Urinary bladder (tissue), 3 donors: ENCODE measurements at regions not wholly inside any gene's neighbourhood (a gene's known extent, or its start where the extent isn't known, plus 50 kb on each side); places are given as distances from the start of the nearest gene placed in this dataset.

Source experiments
- DNase-seq: peaks from one replicate; pipeline ENCODE4 v3.0.0-alpha.2; 2015; ENCODE audit errors: extremely low spot score
- H3K27ac ChIP-seq: one replicate; pipeline ENCODE4 v1.5.1; 2013; ENCODE audit warnings: low read depth, mild to moderate bottlenecking, moderate library complexity
- H3K36me3 ChIP-seq: one replicate; pipeline ENCODE4 v1.6.1; 2013; ENCODE audit warnings: mild to moderate bottlenecking, moderate library complexity; ENCODE audit not compliant: insufficient read depth
- H3K4me1 ChIP-seq: one replicate; pipeline ENCODE4 v1.6.1; 2013; ENCODE audit warnings: mild to moderate bottlenecking, moderate library complexity; ENCODE audit not compliant: insufficient read depth
- H3K4me3 ChIP-seq: one replicate; pipeline ENCODE4 v1.5.1; 2013; ENCODE audit warnings: low read depth, low read length
- WGBS: extraction: QIAGEN DNeasy Blood & Tissue Kit; methylation state at CpG from one replicate; pipeline ENCODE4 v1.1.7; 2013; 5-methylcytosine and 5-hydroxymethylcytosine counted together
- donor health status: healthy with polysubstance abuse.
- donor health status: healthy.

- Histone ChIP-seq H3K4me3 (no peak overlapping the region), H3K4me1 (no peaks in the 10 kb centered on the region), H3K27ac (no peak overlapping the region), H3K36me3 (no peaks in the 10 kb centered on the region)
- WGBS: 55% methylated on average over 3 of the region's 3 CpGs
- no peak for DNase-seq
Observed at GRCh38 chr5:88509403-88509802, 240.8 kb upstream of the TMEM161B start.

- Histone ChIP-seq H3K4me1 (no peaks in the 10 kb centered on the region), H3K27ac (no peak overlapping the region), H3K36me3 (no peaks in the 10 kb centered on the region), H3K4me3 (no peak overlapping the region)
- no peak for DNase-seq
- 74% methylated on average over 4 of the region's 4 CpGs for WGBS
Observed at GRCh38 chr5:88507261-88507660, 238.6 kb upstream of the TMEM161B start.

DNA sequence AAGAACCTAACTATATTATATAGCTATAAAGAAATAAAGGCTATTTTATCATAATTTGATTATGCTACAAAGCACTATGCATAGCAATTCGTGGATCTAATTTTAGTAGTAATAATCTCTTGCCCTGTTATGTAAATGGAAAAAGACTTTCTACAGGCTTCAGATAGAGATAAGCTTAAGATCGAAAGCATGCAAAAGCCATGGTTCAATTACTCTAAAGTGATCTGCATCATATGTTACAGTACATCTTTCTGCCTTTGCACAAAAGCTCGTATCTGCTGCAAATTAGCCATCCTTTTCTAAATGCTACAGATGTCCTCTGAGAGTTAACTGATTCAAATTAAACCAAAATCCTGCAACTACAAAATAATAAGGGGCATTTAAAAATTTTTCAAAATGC is 234.8 kb upstream of the TMEM161B start:
- Histone ChIP-seq H3K4me1 (no peaks in the 10 kb centered on the region), H3K27ac (no peak overlapping the region), H3K4me3 (no peak overlapping the region), H3K36me3 (no peaks in the 10 kb centered on the region)
- 34% methylated on average over 3 of the region's 3 CpGs for WGBS
- no peak for DNase-seq

DNA sequence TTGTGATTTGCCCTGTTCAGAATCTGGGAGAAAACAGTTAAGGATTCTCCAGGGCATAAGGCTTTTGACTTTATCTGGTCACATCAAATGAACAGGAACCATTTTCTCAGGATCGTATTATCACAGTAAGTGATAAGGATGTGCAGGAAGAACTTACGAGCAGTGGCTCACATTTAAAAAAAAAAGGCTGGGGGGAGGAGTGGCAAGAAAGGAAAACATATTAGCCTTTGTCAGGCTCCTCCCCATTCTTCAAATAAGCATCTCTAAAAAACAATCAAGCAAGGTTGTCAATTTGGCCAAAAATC is 234.3 kb upstream of the TMEM161B start:
- Histone ChIP-seq H3K27ac (no peak overlapping the region), H3K4me3 (peak overlapping the region; percentile 66), H3K36me3 (no peaks in the 10 kb centered on the region), H3K4me1 (no peaks in the 10 kb centered on the region)
- 3% methylated on average over 2 of the region's 2 CpGs for WGBS
- DNase-seq: no peak

DNA sequence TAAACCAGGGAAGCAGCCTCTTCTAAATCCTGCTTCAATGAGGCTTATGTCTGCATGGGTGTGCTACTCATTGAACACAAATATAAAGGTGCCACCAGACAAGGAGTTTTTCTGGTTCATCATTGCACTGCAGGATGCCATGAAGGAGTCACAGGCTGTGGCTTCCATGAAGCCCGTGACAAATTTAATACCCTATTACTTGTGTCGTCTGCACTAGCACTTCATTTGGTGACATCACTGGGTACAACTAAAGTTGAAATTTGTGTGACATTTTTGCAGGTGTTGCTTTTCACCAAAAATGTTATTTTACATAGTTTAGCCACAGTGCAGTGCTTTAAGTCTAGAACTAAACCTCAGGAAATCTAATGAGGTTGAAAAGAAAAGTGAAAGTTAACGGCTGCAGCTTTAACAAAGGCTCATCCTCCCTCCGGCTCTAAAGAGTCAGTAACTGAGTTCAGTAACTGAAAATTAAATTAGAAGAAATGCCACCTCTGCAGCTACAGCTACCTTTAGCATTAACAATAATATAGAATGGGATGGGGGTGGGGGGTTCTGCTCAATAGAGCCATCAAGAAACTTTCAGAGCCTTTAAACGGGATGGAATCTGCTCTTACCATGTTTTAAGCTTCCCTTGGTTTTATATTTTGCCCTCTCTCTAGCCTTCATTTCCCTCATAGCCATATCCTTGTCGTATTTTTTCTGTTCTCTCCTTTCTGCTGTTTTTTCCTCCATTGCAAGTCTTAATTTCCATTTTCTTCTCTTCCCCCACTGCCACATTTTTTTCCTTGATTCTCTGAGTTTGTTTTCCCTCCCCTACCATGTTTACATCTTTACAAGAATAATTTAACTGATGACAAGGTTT is 233.8 kb upstream of the TMEM161B start:
- Histone ChIP-seq H3K4me1 (no peaks in the 10 kb centered on the region), H3K4me3 (peak overlapping the region; percentile 66), H3K27ac (peak overlapping the region; percentile 10), H3K36me3 (no peaks in the 10 kb centered on the region)
- no peak for DNase-seq
- WGBS: 15% methylated on average over 6 of the region's 6 CpGs

DNA sequence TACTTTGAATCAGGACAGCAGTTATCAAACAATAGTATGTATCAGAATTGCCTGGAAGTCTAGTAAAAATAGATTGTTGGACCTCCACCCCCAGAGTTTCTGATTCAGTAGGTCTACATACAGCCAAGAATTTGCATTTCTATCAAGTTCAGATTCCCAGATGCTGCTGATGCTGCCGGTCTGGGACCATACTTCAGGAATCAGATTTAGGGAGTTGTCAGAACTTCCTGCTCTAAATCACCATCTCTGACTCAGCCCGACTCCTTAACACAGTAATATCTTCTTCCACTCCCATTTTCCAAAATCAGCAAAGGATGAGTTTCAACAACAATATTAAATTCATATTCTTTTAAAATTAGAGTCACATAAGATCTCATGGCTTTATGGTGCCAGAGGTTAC is 227.2 kb upstream of the TMEM161B start:
- no peak for DNase-seq
- H3K27ac ChIP-seq: no peak overlapping the region
- WGBS: 40% methylated on average over 2 of the region's 2 CpGs
- H3K4me3 ChIP-seq: no peak overlapping the region
- no peaks in the 10 kb centered on the region for H3K36me3 ChIP-seq
- no peaks in the 10 kb centered on the region for H3K4me1 ChIP-seq

DNA sequence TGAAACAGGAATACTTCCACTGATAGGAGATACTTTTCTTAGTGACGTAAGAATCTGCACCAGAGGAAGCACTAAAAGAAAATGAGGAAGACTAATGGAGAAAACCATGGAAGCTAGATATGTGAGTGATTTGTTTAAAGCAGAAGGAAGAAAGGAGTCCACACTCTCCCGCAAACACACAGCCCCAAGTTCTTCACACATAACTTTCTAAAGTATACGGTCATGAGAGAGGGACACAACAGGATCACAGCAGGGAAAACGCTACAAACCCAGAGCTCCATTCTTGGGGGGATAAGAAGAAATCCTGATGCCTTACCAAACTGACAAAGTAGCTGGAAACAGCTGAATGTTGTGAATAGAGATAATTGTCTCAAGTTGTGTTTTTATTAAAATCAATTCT is 222.2 kb upstream of the TMEM161B start:
- no peaks in the 10 kb centered on the region for H3K36me3 ChIP-seq
- DNase-seq: no peak
- no peak overlapping the region for H3K27ac ChIP-seq
- H3K4me1 ChIP-seq: no peaks in the 10 kb centered on the region
- WGBS: 46% methylated on average over 4 of the region's 4 CpGs
- H3K4me3 ChIP-seq: no peak overlapping the region

GRCh38 chr5:88489364-88489763 is 220.7 kb upstream of the TMEM161B start:
- WGBS: 47% methylated on average over 6 of the region's 6 CpGs

DNA sequence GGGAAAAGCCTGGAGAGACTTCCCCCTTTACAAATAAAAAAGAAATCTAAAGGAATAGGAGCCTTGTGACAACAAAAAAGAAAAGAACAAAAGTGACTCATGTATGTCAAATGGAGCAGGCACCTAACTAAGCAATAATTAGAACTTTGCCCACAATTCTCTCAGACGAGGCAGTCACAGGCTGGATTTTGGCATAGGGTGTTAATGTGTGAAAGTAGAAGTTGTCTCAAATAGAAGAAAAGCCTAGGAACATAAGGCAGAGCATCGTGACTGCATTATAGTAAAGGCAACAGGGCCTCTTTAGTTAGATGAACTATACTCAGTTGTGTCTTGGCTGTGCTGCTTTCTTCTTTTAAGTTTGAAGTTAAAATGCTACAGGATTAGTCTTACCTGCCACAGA is 219.9 kb upstream of the TMEM161B start:
- H3K4me3 ChIP-seq: no peak overlapping the region
- no peaks in the 10 kb centered on the region for H3K36me3 ChIP-seq
- no peaks in the 10 kb centered on the region for H3K4me1 ChIP-seq
- H3K27ac ChIP-seq: no peak overlapping the region
- 57% methylated on average over 2 of the region's 2 CpGs for WGBS
- no peak for DNase-seq

More at GRCh38 chr5:88489364-88489763, 220.7 kb upstream of the TMEM161B start:
- Histone ChIP-seq H3K4me3 (no peak overlapping the region), H3K36me3 (no peaks in the 10 kb centered on the region), H3K4me1 (no peaks in the 10 kb centered on the region), H3K27ac (no peak overlapping the region)
- DNase-seq: no peak

DNA sequence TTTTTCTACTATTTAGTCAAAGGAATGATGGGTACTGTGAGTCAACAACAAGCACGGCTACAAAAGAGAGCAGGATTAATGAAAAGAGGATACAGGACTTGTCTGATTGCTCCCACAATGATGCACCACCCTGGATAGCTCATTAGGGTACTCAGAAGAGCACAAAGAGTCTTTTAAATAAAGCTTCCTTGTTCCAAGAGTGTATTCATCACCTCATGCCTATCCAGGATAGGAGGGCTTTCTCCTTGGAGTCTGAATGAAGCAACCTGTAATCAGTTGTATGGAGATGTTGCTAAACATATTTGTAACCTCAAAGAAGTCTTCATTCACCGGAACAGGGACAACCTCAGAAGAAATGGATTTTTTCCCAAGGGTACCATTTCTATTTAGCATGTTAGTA is 219.5 kb upstream of the TMEM161B start:
- Histone ChIP-seq H3K36me3 (no peaks in the 10 kb centered on the region), H3K4me1 (no peaks in the 10 kb centered on the region), H3K27ac (no peak overlapping the region), H3K4me3 (no peak overlapping the region)
- no peak for DNase-seq
- 83% methylated on average over 2 of the region's 2 CpGs for WGBS

DNA sequence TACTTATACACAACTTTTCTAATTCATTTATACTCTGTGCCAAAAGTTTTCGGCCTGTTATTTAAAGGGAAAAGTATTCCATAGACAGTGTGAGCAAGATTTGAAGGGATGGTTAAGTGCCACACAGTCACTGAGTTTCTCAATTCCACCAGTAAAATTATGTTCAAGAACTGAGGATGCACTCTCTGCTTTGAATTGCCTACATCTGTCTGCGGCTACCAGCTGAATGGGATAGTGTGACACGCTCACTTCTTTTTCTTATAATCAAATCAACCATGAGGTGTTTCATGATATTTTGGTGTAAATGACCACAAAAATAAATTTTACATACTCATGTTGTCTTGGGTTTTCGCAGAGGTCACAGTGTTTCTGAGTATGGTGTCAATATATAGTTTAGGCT is 218.4 kb upstream of the TMEM161B start:
- no peaks in the 10 kb centered on the region for H3K4me1 ChIP-seq
- H3K27ac ChIP-seq: no peak overlapping the region
- H3K4me3 ChIP-seq: no peak overlapping the region
- DNase-seq: no peak
- no peaks in the 10 kb centered on the region for H3K36me3 ChIP-seq
- 90% methylated on average over 4 of the region's 4 CpGs for WGBS

DNA sequence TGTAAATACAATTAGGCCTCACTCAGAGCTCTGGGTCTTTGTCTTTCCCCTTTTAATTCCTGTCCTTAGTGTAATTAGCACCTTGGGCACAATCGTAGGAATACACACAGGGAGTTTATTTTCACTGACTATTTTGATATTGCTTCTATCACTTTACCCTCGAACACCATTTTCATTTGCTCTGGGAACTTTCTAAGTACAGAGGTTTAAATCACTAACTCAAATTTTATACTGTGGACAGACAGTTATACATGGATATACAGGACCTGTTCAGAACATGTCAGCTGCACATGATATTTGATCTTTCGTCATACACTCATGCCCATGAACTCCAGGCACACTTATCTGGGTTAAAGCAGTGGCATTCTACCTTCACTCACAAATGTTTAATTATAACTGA is 217.8 kb upstream of the TMEM161B start:
- no peak overlapping the region for H3K4me3 ChIP-seq
- DNase-seq: no peak
- H3K4me1 ChIP-seq: no peaks in the 10 kb centered on the region
- H3K36me3 ChIP-seq: no peaks in the 10 kb centered on the region
- H3K27ac ChIP-seq: no peak overlapping the region
- 50% methylated on average over 3 of the region's 3 CpGs for WGBS

GRCh38 chr5:88485531-88485930 is 216.9 kb upstream of the TMEM161B start:
- no peaks in the 10 kb centered on the region for H3K36me3 ChIP-seq
- no peak for DNase-seq
- H3K4me3 ChIP-seq: no peak overlapping the region
- no peak overlapping the region for H3K27ac ChIP-seq
- WGBS: 73% methylated on average over 1 of the region's 1 CpG
- no peaks in the 10 kb centered on the region for H3K4me1 ChIP-seq

DNA sequence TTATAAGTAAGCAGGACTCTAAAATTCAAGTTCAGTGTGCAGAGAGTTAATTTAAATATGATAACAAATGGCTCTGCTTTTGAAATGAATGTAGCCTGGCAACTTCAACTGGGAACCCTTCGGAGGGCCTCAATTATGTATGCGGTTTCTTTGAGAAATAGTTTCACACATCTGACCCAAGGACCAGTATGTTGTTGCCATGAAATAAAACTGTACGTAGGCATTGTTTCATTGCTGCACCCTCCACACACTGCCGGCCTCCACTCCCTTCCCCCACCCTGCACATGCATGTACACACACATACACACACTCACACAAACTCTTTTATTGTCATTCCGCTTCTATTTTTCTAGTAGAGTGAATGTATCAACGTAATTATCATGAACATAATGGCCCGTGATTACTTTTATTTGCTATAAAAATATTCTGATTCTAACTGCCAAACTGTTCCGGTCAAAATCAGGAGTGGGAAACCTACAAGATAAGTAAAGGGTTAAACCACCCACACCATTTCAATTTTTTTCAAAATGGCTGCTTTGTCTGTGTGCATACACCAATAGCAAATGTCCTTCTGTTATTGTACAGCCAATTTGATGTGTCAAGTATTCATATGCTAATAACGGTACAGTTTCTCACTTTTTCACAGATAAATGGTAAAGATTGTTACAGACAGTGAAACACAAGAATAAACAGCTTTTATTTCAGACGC is 215.5 kb upstream of the TMEM161B start:
- H3K4me1 ChIP-seq: no peaks in the 10 kb centered on the region
- H3K27ac ChIP-seq: no peak overlapping the region
- WGBS: 74% methylated on average over 10 of the region's 10 CpGs
- H3K36me3 ChIP-seq: no peaks in the 10 kb centered on the region
- no peak overlapping the region for H3K4me3 ChIP-seq
- DNase-seq: no peak
